ENCODE measurements at regions not wholly inside any gene's neighbourhood (a gene's known extent, or its start where the extent isn't known, plus 50 kb on each side); places are given as distances from the start of the nearest gene placed in this dataset.
A peak's percentile ranks its signal among the peaks of the same experiment; 100 is the strongest.

- no peak for DNase-seq
Measured at GRCh38 chr14:65937079-65937959, 524.8 kb downstream of the FUT8 start.

GRCh38 chr14:65937960-65938316 is 525.4 kb downstream of the FUT8 start:
- no peak for DNase-seq

GRCh38 chr14:65938738-65939137 is 526.2 kb downstream of the FUT8 start:
- DNase-seq: no peak

DNA sequence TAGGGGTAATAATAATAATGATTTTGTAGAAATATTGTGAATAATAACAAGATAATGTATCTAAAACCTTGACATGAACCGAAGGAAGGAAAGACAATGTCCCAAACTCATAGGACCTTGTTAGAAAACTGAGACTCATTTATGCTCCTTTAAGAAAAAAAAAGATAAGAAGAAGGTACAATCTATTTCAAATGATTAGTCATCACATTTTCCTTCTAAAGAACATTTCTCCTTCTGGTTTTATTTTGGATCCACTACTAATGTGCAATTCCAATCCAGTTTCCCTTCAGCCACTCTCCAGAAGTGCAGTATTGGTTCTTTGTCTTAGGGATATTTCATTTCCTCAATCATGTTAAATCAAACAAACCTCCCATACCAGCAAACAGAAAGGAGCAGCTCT is 526.7 kb downstream of the FUT8 start:
- DNase-seq: no peak

DNA sequence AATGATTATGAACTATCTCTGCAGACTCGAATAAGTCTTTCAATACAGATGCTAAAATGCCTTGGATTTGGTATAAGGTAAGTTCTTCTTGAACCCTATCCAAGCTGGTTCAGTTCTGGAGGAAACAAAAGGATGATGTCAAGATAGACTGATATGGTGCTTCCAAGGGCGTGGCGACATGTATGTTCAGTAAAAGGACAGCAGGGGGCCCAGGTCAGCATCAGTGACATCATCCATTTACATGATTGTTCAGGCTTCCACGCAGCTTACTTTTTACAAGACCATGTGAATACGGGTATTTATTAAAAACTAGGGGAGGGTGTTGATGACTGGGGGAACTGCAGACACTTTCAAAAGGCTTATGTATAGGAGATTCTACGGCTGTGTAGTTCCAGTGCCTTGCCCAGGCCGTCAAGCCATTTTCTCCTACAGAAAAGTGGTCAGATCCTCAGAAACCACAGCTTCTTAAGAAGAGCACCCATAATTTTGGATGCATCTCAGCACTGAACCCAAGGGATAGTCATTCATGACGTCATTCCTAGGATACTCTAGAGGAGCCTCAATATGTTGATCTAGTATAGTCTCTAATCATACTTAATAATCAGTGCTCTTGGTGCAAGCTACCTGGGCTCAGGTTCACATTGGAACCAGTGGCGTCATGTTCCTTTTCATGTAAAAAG is 527.7 kb downstream of the FUT8 start:
- DNase-seq: no peak

DNA sequence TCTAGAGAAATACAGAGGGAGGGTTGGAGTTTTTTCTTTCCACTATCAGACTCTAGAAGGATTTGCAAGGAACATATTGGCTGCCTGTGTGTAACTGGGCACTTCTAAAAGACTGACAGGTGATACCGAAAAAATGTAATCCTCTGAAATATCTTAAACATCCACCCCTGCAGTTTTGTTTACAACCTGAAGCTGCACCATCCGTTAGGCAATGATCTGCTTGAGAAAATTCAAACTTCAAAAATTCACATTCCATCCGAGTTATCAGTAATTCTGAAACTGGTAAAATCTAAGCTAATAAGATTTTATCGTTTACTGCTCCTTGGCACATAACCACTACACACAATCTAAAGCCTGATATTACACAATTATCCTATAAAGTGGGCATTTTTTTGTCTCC is 528.6 kb downstream of the FUT8 start:
- no peak for DNase-seq

DNA sequence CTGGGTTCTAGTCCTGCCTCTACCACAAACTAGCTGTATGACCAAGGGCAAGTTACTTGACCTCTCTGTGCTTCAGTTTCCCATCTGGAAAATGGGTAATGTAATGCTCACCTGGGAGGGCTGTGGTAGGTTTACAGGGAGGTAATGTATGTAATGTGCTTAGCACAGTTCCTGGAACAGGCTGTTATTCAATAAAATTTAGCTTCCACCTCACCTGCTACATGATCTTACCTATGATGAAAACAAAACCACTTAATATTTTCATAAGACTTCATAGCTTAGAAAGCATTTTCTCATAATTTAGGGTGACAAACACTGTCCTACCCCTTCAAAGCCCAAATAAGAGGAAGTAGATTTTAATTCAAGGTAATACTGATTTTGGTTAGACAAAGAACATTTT is 530.6 kb downstream of the FUT8 start:
- no peak for DNase-seq

DNA sequence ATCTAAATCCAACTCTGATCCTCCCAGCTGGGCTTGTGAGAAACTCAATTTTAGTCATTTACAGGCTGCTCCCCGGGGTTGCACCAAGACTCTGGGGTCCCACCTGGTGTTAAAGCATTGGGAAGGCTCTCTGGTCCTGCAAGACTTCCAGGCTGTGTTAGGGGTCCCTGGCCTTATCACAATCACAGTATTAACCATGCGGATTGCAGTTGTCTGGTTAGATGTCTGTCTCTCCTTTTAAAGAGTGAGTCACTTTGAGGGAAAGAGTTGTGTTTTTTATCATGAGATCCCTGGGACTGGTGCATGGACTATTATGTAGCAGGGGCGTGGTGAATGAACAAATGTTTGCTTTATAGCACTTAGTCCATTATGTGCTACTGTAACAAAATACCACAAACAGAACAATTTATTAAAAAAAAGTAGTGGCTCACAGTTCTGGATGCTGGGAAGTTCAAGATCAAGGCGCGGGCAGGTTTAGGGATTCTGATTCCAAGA is 531.4 kb downstream of the FUT8 start:
- no peak for DNase-seq

- DNase-seq: no peak
Measured at GRCh38 chr14:65945327-65945726, 532.8 kb downstream of the FUT8 start.

DNA sequence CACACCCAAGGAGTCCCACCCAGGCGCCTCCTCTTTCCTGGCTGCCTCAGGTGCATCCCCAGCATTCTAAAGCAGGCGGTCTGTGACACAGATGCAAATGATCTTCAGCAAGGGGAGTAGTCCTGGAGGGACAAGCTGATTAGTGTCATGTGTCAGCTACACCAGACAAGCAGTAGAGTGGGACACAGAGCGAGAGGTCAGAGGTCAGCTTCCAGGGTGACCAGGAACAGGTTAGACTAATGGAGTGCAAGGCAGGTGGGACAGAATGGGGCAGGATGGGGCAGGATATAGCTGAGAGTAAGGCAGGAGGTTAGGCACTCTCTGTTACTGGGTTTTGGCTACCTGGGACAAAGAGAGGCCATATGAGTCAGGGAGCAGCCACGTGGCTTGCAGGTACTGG is 534.0 kb downstream of the FUT8 start:
- DNase-seq: no peak

GRCh38 chr14:65948302-65948701 is 535.8 kb downstream of the FUT8 start:
- no peak for DNase-seq

DNA sequence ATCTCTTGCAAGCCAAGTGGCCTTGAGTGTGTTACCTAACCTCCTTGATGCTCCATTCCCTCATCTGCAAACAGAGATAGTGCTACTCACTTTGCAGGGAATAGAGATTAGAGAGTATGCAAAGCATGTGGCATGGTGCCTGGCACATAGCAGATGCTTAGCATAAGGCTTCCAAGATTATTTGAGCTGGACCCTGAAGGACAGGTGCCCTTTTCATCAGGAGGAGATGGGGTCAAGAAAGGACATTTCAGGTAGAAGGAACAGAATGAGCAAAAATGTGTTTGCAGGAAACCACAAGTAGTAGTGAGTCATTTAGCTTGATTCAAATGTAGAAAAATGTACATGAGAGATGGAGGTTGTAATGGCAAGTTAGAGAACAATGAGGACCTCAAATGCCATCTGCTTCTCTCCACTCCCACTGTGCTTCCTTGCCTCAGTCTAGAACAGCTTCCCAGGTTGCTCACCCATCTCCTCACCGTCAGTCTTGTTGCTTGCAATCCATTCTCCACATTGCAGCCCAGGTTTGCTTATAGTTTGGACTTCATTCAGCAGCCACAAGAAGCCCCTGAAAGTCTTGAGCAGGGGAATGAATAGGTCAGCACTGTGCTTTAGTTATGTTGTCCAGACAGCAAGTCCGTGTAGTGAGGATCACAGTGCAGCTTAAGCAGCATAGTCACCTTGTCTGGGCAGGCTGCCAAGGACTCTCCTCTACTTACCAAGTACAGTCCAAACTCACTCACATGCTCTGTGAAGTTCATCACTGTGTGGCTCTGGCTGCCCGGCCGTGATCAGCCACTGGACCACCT is 536.3 kb upstream of the CCDC196 start:
- no peak for DNase-seq

DNA sequence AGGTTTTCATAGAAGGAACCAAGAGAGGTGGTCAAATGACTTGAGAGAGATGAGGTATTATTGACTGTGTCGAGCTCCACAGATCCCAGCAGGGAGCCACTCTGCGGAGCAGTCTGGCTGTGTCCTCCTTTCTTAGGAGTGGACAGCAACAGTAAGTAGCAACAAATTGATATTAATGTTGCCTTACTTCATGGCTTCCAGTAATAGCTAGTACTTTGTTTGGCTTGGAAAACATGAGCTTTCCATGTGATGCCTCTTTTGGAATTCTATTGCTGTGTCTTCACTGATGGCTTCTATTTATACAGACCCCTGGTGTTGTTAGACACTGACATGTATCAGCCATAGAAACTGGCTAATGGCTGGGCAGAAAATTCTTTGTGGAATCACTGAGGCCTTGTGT is 531.2 kb upstream of the CCDC196 start:
- peak; percentile 11 for DNase-seq

GRCh38 chr14:65957631-65958205 is 528.5 kb upstream of the CCDC196 start:
- no peak for DNase-seq

DNA sequence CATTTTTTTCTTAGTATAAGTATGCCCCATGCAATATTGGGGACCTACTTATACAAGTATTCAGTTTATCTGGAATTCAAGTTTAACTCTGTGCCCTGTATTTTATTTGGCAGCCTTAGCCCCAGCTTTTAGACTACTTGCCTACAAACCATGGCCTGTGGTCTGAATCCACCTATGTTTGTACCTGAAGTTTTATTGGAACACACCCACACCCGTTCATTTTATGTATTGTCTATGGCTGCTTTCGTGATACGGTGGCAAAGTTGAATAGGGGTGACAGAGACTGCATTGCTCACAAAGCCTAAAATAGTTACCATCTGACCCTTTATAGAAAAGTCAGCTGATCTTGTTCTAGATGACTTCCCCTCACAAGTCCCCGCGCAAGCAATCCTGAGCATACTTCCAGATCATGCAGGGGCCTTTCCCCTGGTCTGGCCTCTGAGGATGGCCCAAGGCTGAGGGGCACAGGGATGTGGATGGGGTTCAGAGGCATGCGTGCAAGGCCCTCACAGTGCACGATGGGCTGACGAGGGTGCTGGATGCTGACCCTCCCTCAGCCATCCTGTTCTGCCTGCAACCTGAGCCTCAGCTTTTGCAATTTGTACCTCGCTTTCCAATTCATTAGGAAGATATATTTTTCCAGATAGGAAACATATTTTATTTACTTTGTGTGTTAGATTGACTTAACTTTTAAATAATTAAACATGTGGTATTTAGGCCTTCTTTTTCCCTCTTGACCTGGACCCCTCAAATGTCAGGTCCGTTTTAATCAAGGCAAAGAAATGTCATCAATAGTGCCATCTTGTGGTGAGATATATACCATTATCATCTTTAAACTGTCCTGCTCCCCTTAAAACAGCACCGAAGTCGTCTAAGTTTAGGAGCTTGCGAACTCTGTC is 527.3 kb upstream of the CCDC196 start:
- DNase-seq: peak; percentile 21

DNA sequence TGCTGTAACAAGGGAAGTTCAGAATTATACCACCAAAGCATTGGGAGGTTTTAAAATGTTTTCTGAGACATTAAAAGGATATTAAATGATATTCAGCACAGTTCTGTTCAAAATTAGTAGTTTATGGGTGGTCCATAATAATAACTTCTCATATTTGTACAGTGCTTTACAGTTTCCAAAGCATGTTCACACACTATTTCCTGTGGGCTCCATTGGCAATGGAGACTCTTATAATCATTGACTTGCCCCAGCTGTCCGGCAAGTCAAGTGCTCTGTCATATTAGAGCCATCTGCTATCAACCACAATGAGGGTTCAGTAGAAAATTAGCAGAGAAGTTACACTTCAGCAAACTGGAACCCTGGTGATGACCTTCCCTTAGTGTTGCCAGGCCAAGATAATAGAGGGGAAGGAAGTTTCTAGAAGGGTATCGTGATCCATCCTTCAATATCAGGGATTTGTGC is 526.6 kb upstream of the CCDC196 start:
- DNase-seq: no peak

- no peak for DNase-seq
Measured at GRCh38 chr14:65961004-65961403, 525.2 kb upstream of the CCDC196 start.

GRCh38 chr14:65962952-65963351 is 523.2 kb upstream of the CCDC196 start:
- DNase-seq: peak; percentile 35

DNA sequence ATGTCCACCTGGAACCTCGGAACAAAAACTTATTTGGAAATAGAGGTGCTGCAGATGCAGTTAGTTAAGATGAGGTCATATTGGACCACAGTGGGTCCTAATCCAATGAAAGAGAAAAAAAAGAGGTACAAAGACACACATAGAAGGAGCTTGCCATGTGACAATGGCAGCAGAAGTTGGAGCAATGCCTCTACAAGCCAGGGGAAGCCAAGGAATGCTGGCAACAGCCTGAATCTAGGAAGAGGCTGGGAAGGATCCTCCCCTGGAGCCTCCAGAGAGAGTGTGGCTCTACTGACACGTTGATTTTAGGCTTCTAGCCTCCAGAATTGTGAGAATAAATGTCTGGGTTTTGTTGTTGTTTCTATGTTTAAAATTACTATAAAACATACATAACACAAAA is 521.8 kb upstream of the CCDC196 start:
- DNase-seq: no peak

GRCh38 chr14:65966188-65966587 is 520.0 kb upstream of the CCDC196 start:
- DNase-seq: no peak

- no peak for DNase-seq
Measured at GRCh38 chr14:65972346-65972870, 513.8 kb upstream of the CCDC196 start.

- no peak for DNase-seq
Measured at GRCh38 chr14:65972891-65973290, 513.3 kb upstream of the CCDC196 start.
